ENCODE measurements at regions not wholly inside any gene's neighbourhood (a gene's known extent, or its start where the extent isn't known, plus 50 kb on each side); places are given as distances from the start of the nearest gene placed in this dataset.

GRCh38 chr5:24363789-24364481 lies 280.8 kb downstream of the CDH10 start:
- TF ChIP-seq, protein P1, sequence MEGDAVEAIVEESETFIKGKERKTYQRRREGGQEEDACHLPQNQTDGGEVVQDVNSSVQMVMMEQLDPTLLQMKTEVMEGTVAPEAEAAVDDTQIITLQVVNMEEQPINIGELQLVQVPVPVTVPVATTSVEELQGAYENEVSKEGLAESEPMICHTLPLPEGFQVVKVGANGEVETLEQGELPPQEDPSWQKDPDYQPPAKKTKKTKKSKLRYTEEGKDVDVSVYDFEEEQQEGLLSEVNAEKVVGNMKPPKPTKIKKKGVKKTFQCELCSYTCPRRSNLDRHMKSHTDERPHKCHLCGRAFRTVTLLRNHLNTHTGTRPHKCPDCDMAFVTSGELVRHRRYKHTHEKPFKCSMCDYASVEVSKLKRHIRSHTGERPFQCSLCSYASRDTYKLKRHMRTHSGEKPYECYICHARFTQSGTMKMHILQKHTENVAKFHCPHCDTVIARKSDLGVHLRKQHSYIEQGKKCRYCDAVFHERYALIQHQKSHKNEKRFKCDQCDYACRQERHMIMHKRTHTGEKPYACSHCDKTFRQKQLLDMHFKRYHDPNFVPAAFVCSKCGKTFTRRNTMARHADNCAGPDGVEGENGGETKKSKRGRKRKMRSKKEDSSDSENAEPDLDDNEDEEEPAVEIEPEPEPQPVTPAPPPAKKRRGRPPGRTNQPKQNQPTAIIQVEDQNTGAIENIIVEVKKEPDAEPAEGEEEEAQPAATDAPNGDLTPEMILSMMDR (IDR thresholded peaks at IDR 0.05) = no peak
- TF ChIP-seq POLR2A (IDR thresholded peaks at IDR 0.05) = no peak
- TF ChIP-seq EP300 (IDR thresholded peaks at IDR 0.05) = no peak
- no peak for TF ChIP-seq POLR2AphosphoS5 (IDR thresholded peaks at IDR 0.05)
